GM21723 (cell line): ENCODE measurements at regions not wholly inside any gene's neighbourhood (a gene's known extent, or its start where the extent isn't known, plus 50 kb on each side); places are given as distances from the start of the nearest gene placed in this dataset.
"Not testable (repeated sequence)": the region's sequence is repeated elsewhere in the genome, so short reads cannot be mapped to it uniquely, and the experiment has no call there.

Experiments
- ATAC-seq: cut with Tn5 transposase; IDR thresholded peaks from one replicate; pipeline ENCODE4 v1.9.1; 2021; ENCODE audit warnings: mild to moderate bottlenecking, moderate library complexity; ENCODE audit not compliant: unreplicated experiment

- ATAC-seq: no peak
Measured at GRCh38 chr6:67882436-67883311, 752.4 kb upstream of the ADGRB3 start.

- no peak for ATAC-seq
Measured at GRCh38 chr6:67881706-67882065, 753.4 kb upstream of the ADGRB3 start.

- ATAC-seq: no peak
Measured at GRCh38 chr6:67880939-67881705, 754.0 kb upstream of the ADGRB3 start.

- not testable (repeated sequence) for ATAC-seq
Measured at GRCh38 chr6:67880343-67880742, 754.7 kb upstream of the ADGRB3 start.

- ATAC-seq: not testable (repeated sequence)
Measured at GRCh38 chr6:67879928-67880327, 755.2 kb upstream of the ADGRB3 start.

GRCh38 chr6:67879105-67879904 is 755.8 kb upstream of the ADGRB3 start:
- ATAC-seq: not testable (repeated sequence)

- ATAC-seq: not testable (repeated sequence)
Measured at GRCh38 chr6:67878216-67878615, 756.9 kb upstream of the ADGRB3 start.

GRCh38 chr6:67877288-67877687 is 757.8 kb upstream of the ADGRB3 start:
- no peak for ATAC-seq

- ATAC-seq: no peak
Measured at GRCh38 chr6:67875877-67876383, 759.2 kb upstream of the ADGRB3 start.

GRCh38 chr6:67870321-67870720 is 764.8 kb upstream of the ADGRB3 start:
- no peak for ATAC-seq

GRCh38 chr6:67863346-67863745 is 771.7 kb upstream of the ADGRB3 start:
- ATAC-seq: no peak

- no peak for ATAC-seq
Measured at GRCh38 chr6:67854098-67854497, 781.0 kb upstream of the ADGRB3 start.

- ATAC-seq: no peak
Measured at GRCh38 chr6:67839818-67840217, 795.3 kb upstream of the ADGRB3 start.

- no peak for ATAC-seq
Measured at GRCh38 chr6:67825201-67825895, 809.7 kb upstream of the ADGRB3 start.

- ATAC-seq: no peak
Measured at GRCh38 chr6:67818322-67818721, 816.8 kb upstream of the ADGRB3 start.

GRCh38 chr6:67815623-67816022 is 819.5 kb upstream of the ADGRB3 start:
- no peak for ATAC-seq

- ATAC-seq: no peak
Measured at GRCh38 chr6:67814262-67814661, 820.8 kb upstream of the ADGRB3 start.

GRCh38 chr6:67812693-67813092 is 822.4 kb upstream of the ADGRB3 start:
- no peak for ATAC-seq

- no peak for ATAC-seq
Measured at GRCh38 chr6:67812125-67812524, 823.0 kb upstream of the ADGRB3 start.

GRCh38 chr6:67811239-67812037 is 823.6 kb upstream of the ADGRB3 start:
- no peak for ATAC-seq
